C4-2B (cell line): ENCODE measurements at regions not wholly inside any gene's neighbourhood (a gene's known extent, or its start where the extent isn't known, plus 50 kb on each side); places are given as distances from the start of the nearest gene placed in this dataset.

ENCODE experiments used
- H3K27ac ChIP-seq: fragments of 450-650 bp; 2 replicates; pipeline ENCODE4 v1.5.1; 2017
- ZFX ChIP-seq: fragments of 450-650 bp; IDR thresholded peaks from 2 replicates; pipeline ENCODE4 v1.6.1; 2017
- TF ChIP-seq, protein P1 (sequence below): fragments of 450-650 bp; conservative IDR thresholded peaks from 2 replicates; pipeline ENCODE4 v1.5.1; 2017; ENCODE audit warnings: mild to moderate bottlenecking

DNA sequence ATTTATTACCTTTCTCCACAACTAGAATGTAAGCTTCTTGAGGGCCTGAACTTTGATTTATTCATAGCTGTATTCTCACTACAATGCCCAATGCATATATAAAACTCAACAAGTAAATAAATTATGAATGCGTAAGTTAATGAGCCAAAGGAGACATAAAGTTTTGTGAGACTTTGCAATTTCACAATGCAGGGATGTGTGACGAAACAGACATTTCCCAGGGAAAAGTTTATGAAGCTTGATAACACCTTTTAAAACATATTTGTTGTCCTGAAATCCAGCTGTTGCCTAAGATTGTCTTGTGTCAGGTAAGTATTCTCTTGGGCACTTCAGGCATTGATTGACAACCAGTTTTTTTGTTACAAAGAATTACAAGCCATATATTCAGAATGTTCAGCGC is 800.1 kb downstream of the BRINP1 start:
- no peak overlapping the region for H3K27ac ChIP-seq
- no peak for TF ChIP-seq ZFX
- TF ChIP-seq, protein P1, sequence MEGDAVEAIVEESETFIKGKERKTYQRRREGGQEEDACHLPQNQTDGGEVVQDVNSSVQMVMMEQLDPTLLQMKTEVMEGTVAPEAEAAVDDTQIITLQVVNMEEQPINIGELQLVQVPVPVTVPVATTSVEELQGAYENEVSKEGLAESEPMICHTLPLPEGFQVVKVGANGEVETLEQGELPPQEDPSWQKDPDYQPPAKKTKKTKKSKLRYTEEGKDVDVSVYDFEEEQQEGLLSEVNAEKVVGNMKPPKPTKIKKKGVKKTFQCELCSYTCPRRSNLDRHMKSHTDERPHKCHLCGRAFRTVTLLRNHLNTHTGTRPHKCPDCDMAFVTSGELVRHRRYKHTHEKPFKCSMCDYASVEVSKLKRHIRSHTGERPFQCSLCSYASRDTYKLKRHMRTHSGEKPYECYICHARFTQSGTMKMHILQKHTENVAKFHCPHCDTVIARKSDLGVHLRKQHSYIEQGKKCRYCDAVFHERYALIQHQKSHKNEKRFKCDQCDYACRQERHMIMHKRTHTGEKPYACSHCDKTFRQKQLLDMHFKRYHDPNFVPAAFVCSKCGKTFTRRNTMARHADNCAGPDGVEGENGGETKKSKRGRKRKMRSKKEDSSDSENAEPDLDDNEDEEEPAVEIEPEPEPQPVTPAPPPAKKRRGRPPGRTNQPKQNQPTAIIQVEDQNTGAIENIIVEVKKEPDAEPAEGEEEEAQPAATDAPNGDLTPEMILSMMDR = no peak

DNA sequence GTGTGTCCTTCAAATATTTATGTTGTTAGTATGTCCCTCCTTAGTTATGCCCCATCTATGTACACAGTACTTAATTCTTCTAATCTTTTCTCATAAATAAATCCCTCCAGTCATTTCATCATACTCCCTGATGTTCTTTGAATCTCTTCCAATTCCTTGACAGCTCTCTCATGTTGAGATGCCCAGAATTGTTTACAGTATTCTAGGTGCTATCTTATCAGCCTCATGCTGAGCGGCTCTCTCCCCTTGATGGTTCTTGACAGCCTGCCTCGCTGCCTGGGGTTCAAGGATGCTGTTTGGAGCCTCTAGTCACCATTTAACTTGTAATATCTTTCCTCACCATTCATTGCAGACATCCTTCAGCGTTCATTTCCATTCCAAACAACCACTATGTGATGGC is 799.2 kb downstream of the BRINP1 start:
- no peak for TF ChIP-seq ZFX
- TF ChIP-seq, protein P1 = no peak
- no peak overlapping the region for H3K27ac ChIP-seq

DNA sequence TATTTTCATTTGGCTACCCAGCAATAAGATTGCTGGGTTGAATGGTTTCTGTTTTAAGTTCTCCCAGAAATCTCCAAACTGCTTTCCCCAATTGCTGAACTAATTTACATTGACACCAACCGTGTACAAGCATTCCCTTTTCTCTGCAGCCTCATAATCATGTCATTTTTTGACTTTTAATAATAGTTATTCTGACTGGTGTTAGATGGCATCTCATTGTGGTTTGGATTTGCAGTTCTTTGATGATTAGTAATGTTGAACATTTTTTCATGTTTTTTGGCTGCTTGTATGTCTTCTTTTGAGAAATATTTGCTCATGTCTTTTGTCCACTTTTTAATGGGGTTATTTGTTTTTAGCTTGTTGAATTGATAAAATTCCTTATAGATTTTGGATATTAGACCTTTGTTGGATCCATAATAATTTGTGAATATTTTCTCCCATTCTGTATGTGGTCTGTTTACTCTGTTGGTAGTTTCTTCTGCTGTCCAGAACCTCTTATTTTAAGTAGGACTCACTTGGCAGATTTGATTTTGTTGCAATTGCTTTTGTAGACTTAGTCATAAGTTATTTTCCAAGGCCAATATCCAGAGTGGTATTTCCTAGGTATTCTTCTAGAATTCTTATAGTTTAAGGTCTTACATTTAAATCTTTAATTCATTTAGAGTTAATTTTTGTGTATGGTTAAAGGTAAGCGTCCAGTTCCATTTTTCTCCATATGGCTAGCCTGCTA is 793.7 kb downstream of the BRINP1 start:
- no peak for TF ChIP-seq ZFX
- TF ChIP-seq, protein P1 = no peak
- no peak overlapping the region for H3K27ac ChIP-seq

DNA sequence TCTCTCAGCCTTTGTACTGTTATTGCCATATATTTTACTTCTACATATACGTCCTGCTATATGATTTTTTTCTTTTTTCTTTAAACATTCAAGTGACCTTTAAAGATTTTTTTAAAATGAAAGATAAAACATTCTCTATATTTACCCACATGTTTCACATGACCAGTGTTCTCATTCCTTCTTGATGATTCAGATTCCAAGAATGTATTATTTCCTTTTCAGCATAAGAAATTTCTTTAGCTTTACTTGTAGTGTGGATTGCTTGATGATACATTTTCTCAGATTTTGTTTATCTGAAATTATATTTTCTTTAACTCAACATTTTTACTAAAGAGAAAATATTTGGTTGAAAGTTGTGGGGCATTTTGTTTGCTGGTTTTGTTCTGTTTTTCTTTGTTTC is 792.1 kb downstream of the BRINP1 start:
- H3K27ac ChIP-seq = no peak overlapping the region
- no peak for TF ChIP-seq ZFX
- TF ChIP-seq, protein P1 = no peak

DNA sequence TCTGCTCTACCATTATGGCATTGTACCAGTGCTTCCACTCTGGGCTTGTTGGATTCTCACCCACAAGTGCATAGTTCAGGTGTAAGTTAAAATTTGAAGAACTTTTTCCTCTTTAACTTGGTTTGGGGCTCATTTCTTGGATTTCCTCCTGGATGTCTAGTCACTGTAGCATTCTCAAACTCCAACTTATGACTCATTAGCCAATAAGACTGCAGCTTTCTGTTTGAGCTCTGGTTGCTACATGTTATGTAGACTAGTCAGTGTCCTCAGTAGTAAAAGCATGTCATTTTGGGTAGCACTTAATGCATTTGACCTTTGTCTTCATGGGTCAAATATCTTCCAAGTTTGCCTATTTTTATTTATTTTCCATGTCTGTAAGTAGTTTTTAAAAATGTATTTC is 790.8 kb downstream of the BRINP1 start:
- no peak overlapping the region for H3K27ac ChIP-seq
- TF ChIP-seq, protein P1 = no peak
- no peak for TF ChIP-seq ZFX

DNA sequence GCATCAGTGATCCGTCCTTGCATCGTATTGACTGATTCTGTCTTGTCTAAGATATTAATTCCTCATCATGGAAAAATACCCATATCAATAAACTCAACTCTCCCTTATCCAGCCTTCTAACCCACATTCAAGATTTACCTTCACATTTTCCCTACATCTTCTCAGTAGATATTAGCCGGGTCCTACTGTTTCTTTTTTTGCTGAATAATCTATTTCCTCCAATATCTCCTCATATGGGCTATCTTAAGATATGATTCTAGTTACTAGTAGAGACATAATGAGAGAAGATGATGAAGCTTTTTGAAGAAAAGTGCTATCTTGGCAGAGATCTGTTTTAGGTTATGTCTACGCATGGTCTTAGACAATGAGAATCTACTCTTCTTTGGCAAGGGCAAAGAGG is 785.8 kb downstream of the BRINP1 start:
- TF ChIP-seq, protein P1 = no peak
- TF ChIP-seq ZFX = no peak
- no peak overlapping the region for H3K27ac ChIP-seq

DNA sequence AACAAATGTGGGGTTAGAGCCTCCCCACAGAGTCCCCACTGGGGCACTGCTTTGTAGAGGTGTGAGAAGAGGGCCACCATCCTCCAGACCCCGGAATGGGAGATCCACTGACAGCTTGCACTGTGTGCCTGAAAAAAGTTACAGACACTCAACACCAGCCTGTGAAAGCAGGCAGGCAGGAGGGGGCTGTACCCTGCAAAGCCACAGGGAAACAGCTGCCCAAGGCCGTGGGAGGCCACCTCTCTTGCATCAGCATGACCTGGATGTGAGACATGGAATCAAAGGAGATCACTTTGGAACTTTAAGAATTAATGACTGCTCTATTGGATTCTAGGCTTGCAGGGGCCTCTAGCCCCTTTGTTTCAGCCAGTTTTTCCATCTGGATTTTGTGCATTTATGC is 782.3 kb downstream of the BRINP1 start:
- TF ChIP-seq ZFX = no peak
- TF ChIP-seq, protein P1 = no peak
- no peak overlapping the region for H3K27ac ChIP-seq
